ENCODE measurements at regions not wholly inside any gene's neighbourhood (a gene's known extent, or its start where the extent isn't known, plus 50 kb on each side); places are given as distances from the start of the nearest gene placed in this dataset.

DNA sequence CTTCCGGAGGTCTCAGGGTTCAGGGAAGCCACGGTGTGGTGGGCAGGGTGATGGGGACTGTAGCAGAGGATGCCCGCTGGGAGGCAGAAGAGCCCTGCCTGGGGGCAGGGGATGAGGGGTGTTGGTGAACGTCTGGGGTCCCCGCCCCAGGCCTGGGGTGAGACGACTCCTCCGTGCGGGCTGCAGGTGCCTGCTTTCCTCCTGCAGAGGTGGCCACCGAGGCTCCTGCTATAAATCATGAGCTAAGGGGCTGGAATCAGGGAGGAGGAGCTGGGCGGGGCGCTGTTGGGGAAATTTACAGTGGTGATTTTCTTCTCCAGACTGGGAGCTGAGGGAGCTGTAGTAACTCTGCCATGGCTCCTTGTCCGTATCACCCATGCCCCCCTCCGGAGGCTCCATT, 167.0 kb downstream of the MRM1 start:
- DNase-seq, result no peak

DNA sequence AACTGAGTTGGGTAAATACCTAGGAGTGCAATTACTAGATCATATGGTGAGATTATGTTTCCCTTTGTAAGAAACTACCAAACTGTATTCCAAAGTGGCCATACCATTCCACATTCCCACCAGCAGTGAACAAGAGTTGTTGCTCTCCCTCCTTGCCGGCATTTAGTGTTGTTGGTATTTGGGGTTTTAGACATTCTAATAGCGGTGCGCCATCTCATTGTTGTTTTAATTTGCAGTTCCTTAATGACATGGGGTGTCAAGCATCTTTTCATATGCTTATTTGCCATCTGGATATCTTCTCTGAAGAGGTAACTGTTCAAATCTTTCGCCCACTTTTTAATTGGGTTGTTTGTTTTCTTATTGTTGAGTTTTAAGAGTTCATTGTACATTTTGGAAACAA, 164.2 kb upstream of the LHX1 start:
- no peak for DNase-seq

DNA sequence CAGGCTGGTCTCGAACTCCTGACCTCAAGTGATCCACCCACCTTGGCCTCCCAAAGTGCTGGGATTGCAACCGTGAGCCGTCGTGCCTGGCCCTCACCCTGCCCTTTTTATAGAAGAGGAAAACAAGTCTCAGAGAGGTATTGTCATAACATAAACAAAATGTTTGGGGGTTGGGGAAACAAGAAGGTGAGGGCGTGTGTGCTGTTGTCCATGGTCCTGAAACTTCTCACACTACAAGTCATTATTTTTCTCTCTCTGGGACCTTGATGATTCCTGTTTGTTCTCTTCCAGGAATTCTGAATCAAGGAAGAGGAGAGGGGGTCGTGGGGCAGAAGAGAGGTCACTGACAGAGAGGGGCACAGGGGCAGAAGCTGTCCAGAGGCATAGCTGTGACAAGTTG, 160.2 kb upstream of the LHX1 start:
- no peak for DNase-seq

DNA sequence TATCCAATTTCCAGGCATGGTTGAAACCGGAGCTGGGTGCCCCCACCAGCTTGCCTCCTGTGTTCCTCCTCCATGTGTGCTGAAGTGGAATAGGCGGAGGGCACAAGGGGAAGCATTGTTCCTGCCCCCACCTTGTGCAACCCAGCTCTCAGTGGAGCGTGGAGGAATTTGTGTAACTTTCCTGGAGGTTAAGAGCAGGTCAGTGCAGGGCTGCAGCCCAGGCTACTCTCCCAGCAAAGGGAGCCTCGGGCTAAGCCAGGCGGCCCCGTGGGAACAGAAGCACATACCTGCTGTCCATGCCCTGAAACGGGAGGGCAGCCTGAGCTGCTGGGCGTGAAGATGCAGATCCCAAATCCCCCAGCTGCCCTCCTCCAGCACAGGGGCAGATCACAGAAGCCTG, 158.8 kb upstream of the LHX1 start:
- DNase-seq, result no peak

DNA sequence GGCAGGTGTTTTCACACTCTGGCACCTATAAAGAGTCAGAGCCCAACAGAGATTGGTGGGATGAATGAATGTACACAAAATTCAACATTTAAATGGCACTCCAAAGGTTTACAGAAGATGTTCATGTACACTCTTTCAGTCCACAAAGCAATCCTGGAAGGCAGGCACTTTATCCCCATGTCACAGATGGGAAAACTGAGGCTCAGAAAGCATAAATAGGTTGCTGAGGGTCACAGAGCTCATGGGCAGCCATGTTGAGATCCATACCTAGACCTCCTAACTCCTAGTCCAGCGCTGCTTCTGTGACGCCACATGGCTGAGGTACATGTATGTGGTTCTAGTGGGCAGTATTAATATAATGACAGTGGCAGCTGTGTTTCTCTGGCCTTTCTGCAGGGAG, 157.7 kb upstream of the LHX1 start:
- no peak for DNase-seq

DNA sequence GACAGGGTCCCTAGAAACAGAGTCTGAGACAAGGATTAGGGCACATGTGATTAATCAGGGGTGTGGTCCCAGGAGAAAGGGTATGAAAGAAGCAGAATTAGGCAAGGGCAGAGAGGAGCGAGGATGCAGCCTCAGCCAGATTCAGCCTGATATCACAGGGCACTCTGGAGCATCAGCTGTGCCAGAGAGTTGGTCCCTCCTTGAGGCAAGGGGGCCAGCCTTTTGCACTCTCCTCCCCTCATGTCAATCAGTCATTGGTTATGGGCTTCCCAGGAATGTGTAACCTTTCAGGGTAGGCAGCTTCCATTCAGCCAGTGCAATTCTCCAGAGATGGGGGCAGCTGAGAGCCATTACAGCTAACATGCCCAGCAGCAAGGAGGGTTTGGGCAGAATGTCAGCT, 152.6 kb upstream of the LHX1 start:
- DNase-seq, result no peak

DNA sequence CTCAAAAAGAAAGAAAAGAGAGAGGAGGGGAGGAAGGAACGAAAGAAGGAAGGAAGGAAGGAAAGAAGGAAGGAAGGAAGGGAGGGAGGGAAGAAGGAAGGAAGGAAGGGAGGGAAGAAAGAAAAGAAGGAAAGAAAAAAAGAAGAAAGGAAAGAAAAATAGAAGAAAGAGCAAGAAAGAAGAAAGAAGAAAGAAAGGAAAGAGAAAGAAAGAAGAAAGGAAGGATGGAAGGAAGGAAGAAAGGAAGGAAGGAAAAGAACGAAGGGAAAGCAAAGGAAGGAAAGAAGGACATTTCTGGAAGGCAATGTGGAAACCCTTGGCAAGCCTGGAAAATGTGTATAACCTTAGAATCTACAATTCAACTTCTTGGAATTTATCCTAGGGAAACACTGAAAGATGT, 150.4 kb upstream of the LHX1 start:
- no peak for DNase-seq

DNA sequence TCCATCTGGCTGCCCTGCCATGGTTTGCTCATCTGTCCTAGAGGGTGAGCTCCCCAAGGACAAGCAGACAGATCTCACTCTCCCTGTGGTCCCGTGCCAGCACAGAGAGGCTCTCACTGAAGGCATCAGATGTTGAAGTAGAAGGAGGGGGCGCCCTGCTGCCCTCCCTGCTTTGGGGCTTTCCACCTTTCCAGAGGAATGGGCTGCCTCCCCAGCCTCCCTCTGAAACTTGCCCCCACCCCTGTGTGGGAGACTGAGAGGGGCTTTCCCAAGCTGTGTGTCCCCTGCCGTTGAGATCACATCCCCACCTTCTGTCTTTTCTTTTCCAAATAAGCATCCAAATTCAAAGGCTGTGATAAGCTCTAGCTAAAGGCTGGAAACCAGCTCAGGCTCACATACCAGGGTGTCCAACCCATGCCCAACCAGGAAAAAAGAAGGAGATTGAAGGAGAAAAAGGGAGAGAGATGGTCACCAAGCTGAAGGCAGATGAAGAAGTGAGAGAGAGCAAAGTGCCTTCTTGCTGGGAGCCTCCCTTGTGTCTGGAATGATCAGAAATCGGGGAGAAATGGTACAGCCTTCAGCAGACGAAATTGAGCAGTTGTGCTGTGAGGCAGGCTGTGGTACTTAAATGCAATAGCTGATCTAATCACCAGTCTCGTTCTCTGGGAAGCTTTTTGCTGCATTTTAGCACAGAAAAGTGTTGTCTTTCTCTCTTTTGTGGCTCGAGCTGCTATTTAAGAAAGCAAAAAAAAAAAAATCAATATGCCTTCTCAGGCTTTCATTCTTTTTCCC, 145.9 kb upstream of the LHX1 start:
- DNase-seq, result no peak

DNA sequence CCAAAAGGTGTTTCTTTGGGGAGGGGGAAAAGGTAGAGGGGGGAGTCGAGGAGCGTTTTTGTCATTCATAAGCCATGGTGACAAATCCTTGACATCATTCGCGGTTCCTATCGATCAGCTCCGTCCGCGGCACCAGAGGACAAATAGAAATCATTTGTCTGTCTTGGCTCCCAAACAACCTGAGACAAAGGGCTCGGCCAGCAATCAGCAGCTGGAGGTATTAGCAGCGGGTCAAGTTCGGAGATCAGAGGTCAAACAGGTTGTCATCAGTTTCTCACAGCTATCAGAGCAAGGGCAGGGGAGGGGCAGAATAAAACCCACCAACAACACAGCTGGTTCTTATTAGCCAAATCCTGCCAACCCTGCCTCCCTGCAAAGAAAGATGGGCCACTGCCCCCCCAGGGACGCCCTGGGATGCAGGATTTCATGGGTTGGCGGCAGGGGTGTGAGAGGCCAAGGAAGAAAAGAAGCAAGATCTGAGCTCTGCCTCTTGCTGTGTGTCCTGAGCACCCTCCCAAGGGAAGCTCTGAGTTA, 145.3 kb upstream of the LHX1 start:
- DNase-seq, result no peak

DNA sequence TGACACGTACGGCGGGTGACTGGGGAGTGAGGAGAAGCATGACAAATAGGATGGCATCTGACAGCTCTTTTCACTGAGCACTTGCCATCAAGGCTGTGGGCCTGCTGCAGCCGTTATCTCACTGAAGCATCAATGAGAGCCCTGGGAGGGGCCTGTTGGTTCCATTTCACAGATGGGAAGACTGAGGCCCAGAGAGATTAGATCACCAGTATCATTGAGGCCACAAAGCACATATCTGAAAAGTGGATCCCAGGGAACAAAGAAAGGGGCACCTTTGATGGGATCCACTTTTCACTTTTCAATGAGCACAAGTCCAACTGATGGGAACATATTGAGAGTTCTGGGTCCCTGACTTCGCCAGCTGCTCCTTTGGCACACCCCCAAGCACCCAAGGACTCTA, 144.4 kb upstream of the LHX1 start:
- no peak for DNase-seq

DNA sequence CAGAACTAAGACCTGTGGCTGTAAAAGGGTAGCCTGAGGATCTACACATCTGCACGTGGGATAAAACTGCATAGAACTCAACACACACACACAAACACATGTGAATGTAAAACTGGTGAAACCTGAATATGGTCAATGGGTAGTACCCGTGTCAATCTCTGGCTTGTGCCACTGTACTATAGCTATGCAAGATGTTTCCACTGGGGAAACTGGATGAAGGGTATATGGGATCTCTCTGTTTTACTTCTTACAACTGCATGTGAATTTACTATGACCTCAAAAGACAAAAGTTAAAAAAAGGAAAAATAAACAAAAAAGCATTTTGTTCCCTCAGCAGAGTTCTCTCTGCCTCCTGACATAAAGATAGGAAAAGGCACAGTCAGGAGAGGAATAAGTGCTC, 143.3 kb upstream of the LHX1 start:
- DNase-seq, result no peak

DNA sequence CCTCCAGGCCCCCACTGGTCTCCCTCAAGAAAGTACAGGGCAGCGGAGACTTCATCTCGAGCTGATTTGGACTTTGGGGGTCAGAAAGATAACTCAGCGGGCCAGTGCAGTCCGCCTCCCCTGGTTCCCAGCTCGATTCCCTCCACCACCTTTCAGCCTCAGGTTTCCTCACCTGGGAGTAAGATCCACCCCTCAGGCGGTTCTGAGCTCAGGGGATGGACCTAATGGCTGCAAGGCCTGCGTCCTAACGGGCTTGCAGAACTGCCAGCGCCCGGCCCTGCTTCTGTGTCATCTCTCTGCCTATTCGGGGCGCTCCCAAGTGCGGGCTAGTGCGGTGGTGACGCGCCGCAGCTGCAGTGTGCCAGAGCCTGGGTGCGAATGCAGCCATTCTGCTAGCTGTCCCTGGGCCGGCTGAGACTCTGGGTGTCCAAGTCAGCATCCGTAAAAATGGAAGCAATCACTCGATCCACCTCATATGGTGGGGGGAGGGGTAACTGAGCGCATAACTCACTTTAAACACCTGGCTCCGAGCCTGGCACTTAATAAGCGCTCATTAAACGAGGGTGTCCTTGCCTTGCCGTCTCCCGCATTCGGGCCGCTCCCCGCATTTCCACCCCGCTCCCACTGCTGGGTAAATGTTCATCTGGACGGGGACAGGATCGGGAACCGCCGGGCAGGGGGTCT, 129.6 kb upstream of the LHX1 start:
- no peak for DNase-seq

DNA sequence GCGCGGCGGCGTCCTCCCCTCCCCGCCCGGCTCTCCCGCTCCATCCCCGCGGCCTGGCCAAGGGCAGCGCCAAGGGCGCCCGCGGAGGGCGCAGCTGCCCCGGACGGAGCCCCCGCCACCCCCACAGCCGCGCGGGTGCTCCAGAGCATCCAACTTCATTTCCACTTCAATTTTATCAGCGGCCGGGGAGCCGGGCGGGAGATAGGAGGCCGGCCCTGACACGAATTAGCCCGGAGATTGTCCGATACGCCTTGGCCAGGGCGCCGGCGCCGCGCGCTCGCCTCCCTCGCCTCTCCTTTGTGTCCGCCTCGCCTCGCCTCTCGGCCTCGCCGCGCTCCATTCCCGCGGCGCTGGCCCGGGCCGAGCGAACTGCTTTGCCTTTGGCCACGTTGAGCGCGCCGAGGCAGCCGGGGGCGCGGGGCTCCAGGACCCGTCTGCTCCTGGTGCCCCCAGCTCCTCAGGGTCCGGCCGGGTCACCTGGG, 129.1 kb upstream of the LHX1 start:
- no peak for DNase-seq

DNA sequence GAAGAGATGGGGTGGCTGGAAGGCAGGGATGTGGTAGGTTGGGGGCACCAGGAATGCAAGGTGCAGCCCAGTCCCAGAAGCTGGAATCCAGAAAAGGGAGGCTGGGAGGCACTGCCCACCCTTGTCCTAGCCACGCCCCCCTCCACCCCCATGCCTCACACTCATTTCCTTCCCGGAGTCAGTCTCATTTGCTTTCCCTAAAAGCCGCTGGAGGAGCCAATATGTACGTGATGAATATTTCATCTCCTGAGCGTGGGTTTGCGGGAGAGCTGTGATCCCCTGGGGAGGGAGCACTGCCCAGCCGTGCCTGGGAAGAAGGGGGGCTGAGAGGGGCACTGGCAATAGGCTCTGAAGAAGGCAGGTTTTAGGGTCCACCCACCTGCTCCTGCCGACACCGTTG, 124.5 kb upstream of the LHX1 start:
- DNase-seq, result no peak

DNA sequence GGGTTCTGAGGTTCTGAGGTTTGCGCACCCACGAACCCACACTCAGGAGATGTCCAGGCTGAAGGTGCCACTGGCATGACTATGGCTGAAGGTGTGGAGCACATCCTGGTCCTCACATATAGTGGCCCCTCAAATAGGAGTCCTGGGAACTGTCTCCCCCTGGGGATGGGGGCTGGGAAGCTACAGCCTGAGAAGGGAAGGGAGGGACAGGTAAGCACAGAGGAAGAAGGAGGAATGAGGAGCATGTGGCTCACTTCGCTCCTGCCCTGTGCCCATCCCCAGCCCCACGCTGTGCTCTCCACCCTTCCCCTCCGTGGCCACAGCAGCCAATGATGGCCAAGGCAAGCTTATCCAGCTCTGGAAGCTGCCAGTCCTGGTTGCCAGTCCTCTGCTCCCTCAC, 123.9 kb upstream of the LHX1 start:
- no peak for DNase-seq

DNA sequence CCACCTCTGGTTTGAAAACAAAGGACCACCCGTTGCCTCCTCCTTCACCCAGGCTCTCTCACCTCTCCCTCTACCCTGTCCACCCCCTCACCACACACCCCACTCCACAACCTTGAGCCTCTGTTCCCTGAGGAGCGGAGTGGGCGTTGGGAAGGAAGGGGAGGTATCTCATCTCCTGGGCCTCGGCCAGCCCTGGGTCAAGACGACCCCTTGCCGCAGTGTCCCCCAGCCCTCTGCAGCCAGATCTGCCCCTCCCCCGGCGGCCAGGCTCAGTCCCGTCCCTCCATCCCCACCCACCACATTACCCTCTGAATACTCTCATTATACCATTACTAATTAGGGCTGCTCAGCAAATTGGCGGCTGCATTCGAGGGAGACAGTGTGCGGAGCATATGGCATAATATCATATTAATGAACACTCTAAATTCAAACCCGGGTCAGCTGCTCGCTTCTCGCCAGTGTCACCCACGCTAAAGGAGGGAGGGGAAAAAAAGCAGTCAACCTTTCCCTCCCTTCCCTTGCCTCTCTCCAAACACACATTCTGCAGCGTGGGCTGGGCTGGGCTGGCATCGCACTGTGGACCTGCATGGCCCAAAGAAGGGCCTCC, 123.2 kb upstream of the LHX1 start:
- DNase-seq, result no peak

DNA sequence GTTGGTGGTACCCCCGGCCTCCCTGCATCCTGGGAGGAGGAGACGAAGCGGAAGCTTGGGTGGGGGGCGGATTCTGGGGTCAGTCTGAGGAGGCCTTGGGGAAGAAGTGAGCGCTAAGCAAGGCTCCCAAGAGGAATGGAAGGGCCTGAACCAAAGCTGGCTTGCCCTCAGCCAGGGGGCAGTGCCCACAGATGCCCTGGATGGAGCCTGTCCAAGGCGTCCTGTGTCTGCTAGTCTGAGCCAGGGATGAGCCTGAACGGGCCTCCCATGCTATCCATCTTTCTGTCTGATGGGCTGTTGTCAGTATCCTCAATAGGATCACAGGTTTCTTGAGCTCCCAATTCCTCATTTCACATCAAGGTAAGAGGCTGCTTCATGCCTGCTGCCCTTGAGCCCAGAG, 122.3 kb upstream of the LHX1 start:
- DNase-seq, result no peak

DNA sequence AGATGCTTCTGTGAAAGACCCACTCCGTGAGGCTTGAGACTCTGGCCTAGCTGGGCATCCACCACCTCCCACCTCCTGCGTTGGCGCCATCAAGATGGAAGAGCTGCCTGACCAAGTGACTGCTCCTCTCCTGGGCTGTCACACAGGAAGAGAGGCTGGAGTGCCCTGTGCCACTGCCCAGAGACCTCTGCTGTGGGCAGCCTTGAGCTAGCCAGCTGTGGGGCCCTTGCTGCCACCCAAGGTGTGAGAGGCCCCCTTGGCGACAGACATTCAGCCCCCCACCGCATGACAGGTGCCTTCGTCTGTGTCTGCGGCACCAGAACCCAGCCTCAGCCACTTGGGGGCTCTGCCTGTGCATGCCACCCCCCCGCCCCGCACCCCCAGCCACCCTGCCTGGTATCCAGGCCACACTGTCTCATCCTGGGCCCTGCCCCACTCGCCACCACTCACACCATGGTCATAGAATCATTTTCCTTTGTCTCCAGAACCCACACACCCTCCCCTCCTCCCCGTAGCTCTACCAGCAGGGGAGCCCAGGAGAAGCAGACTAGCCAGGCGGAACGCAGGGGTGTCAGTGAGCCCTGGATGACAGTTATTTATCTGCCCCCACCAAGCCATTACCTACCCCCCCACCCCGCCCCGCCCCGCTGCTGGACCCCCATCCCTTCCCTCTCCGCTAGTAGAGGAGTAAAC, 120.9 kb upstream of the LHX1 start:
- DNase-seq, result no peak

DNA sequence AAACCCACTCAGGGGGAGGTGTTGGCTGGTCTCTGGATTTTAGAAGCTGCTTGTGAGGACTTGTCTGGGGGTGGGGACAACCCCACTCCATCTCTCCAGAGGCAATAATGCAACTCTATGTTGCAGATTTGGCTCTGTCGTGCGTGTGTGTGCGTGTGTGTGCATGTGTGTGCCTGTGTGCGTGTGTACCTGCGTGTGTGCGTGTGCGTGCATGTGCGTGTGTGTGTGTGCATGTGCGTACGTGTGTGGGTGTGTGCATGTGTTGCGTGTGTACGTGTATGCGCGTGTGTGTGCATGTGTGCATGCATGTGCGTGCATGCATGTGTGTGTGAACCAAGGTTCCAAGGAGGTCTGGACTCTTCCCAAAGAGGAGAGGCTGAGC, 120.4 kb upstream of the LHX1 start:
- DNase-seq, result no peak

DNA sequence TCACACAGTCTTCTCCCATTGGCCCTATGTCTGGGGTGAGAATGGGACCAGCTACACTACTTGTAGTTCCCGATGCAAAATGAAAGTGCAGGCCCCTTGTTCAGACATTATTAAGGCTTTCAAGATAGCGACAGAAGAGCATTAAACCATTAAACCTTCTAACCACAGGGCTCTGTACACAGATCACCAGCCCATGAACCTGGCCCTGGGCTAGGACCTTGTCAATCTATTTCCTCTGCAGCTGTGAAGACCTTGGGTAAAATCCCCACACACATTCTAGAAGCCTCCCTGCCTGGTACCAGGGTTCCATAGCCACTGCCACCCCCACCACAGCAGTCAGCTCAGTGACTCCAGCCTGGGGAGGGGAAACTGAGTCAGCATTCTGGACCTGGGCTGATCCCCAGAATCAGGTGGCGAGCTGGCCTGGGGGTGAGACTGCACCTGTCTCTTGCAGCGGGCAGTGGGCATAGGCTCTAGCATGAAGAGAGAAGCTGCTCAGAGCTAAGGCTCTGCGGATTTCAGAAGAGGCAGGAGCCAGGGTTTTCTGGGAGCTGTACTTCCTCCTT, 119.7 kb upstream of the LHX1 start:
- DNase-seq, result no peak

DNA sequence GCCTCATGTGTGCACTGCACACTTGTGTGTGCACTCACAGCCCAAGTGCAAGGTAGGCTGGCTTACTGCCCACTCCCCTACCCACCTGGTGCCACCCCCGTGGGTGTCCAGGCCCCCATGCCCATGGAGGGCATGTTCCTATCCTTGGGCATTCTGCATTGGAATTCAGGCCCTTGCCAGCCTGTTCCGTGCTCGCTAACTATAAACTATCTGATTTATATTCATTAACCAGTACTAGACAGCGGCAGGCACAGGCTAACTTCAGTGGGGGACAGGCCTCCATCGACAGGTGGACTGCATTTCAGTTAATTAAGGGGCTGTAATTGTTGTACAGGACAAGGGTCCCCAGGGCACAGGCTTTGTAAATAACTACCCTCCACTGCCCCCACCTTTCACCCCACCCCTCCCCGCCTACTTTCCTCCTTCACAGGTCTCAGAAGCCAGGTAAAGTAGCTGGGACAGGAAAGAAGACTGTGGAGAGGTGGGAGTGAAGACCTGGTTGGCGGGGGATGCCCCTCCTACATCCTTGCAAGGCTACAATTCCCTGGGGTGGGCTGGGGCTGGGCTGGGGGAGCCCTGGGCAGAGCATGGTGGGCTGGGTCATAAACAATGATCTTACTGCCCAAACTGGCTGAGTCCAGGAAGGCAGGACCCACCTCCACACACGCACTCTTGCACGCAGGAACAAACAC, 119.0 kb upstream of the LHX1 start:
- DNase-seq, result no peak
